Mucosa of stomach (tissue), 1 donor: ENCODE measurements at regions not wholly inside any gene's neighbourhood (a gene's known extent, or its start where the extent isn't known, plus 50 kb on each side); places are given as distances from the start of the nearest gene placed in this dataset.

ENCODE experiments used
- H3K27me3 ChIP-seq: one replicate; pipeline ENCODE4 v1.7.0; 2013; ENCODE audit warnings: mild to moderate bottlenecking, low read length; ENCODE audit not compliant: control insufficient read depth, insufficient read depth
- H3K36me3 ChIP-seq: one replicate; pipeline ENCODE4 v1.7.0; 2013; ENCODE audit warnings: low read length; ENCODE audit not compliant: control insufficient read depth, insufficient read depth
- H3K4me1 ChIP-seq: one replicate; pipeline ENCODE4 v1.7.0; 2013; ENCODE audit warnings: mild to moderate bottlenecking, low read length; ENCODE audit not compliant: control insufficient read depth, insufficient read depth
- H3K4me3 ChIP-seq: one replicate; pipeline ENCODE4 v1.7.0; 2013; ENCODE audit warnings: low read length
- H3K9ac ChIP-seq: one replicate; pipeline ENCODE4 v1.7.0; 2013; ENCODE audit warnings: mild to moderate bottlenecking, low read length, moderate library complexity
- H3K9me3 ChIP-seq: one replicate; pipeline ENCODE4 v1.7.0; 2013; ENCODE audit warnings: mild to moderate bottlenecking, low read length, moderate library complexity; ENCODE audit not compliant: control insufficient read depth
- donor health status: Pancreatic carcinoma.

DNA sequence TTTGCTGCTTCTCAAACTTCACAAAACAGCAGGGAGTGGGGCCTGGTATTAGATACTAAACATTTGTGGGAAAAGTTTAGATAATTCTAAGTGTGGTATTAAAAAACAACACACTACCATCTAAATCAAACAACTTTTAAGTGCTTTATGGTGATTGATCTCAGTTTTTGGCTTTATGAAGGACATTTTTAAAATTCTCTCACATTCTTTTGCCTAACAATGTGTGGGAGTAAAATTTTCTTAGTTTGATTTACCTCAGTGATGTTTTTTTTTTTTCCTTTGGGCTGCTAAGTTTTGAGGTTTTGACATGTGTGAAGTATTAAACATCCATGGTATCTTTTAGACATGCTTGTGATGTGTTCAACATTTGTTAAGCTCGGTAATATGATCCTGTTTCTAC is 116.2 kb downstream of the DISP1 start:
- Histone ChIP-seq H3K4me3 (no peak overlapping the region), H3K9me3 (no peaks in the 10 kb centered on the region), H3K4me1 (peaks cover 13% of the 10 kb centered on the region), H3K36me3 (no peaks in the 10 kb centered on the region), H3K27me3 (no peaks in the 10 kb centered on the region), H3K9ac (no peak overlapping the region)

DNA sequence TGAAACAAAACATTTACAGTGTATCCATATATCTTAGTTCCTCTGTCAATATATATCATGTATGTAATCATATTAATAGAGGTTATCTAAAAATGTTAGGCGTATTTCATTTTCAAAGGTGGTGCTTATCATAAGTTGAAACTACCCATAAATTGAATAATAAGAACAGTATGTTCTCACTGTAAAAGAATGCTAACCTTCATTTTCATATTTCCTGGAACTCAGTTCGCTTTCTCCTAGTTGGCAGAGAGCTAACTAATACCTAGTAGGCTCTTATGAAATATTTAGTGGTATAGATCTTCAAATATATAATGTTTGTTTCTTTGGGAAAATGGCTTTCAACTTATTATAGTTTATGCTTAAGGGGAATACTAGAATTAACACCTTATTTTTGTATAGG is 118.4 kb downstream of the DISP1 start:
- no peaks in the 10 kb centered on the region for H3K9me3 ChIP-seq
- H3K4me1 ChIP-seq: peaks cover 13% of the 10 kb centered on the region
- no peak overlapping the region for H3K9ac ChIP-seq
- no peak overlapping the region for H3K4me3 ChIP-seq
- no peaks in the 10 kb centered on the region for H3K36me3 ChIP-seq
- no peaks in the 10 kb centered on the region for H3K27me3 ChIP-seq

DNA sequence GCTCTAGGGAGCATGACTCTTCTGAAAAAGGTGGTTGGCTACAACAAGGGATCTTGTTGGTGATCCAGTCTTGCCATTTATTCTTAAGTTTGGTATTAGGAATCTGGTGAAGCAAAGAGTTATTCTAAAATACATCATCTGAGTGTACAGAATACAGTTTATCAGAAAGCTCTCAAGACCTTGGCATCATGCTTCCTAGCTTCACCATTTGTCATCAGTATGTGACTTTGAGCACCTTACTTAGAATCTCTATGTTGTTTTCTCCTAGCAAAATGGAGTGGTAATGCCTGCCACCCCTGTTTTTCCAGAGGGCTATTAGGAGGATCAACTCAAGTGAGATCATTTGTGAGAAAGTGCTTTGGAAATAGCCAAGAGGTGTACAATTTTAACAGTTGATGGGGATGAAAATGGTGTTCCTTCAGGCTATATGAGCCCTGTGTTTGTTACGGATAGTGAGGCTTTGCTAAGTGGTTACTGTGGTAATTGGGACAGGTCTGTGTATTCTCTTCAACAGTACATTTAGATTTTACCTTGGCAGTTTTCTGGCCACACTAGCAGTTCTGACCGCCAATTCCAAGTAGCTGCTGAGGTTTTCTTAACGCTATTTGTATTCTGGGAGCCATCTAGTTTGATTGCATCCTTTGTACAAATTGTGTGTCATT is 120.5 kb downstream of the DISP1 start:
- H3K4me1 ChIP-seq: peaks cover 13% of the 10 kb centered on the region
- H3K27me3 ChIP-seq: no peaks in the 10 kb centered on the region
- no peak overlapping the region for H3K4me3 ChIP-seq
- no peaks in the 10 kb centered on the region for H3K36me3 ChIP-seq
- no peak overlapping the region for H3K9ac ChIP-seq
- no peaks in the 10 kb centered on the region for H3K9me3 ChIP-seq

DNA sequence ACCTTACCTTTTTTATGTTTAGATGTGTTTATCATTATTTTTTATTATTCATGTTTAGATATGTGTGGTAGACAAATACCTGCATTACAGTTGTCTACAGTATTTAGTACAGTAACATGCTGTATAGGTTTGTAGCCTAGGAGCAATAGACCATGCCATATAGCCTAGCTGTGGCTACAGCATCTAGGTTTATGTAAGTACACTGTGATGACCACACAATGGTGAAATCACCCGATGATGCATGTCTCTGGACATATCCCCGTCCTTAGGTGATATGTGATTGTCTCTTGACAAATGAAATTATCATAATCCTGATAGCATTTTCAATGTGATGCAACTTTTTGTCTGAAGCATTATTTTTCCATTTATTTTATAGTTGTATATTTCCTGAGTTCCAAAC is 121.2 kb downstream of the DISP1 start:
- Histone ChIP-seq H3K9me3 (no peaks in the 10 kb centered on the region), H3K4me3 (no peak overlapping the region), H3K27me3 (no peaks in the 10 kb centered on the region), H3K36me3 (no peaks in the 10 kb centered on the region), H3K4me1 (peaks cover 13% of the 10 kb centered on the region), H3K9ac (no peak overlapping the region)

GRCh38 chr1:222938986-222939385 is 124.1 kb downstream of the DISP1 start:
- no peaks in the 10 kb centered on the region for H3K27me3 ChIP-seq

DNA sequence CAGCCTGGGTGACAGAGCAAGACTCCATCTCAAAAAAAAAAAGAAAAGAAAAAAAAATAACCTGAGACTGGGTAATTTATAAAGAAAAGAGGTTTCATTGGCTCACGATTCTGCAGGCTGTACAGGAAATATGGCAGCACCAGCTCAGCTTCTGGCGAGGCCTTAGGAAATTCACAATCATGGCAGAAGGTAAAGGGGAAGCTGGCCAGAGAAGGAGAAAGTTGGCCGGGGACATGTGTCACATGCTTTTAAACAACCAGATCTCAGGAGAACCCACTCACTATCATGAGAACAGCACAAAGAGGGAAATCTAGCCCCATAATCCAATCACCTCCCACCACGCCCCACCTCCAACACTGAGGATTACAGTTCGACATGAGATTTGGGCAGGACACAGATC is 125.3 kb downstream of the DISP1 start:
- Histone ChIP-seq H3K27me3 (no peaks in the 10 kb centered on the region), H3K9ac (no peak overlapping the region), H3K36me3 (no peaks in the 10 kb centered on the region), H3K9me3 (no peaks in the 10 kb centered on the region), H3K4me3 (no peak overlapping the region), H3K4me1 (no peaks in the 10 kb centered on the region)

More at GRCh38 chr1:222938986-222939385, 124.1 kb downstream of the DISP1 start:
- no peak overlapping the region for H3K9ac ChIP-seq
- H3K9me3 ChIP-seq: no peaks in the 10 kb centered on the region
- no peaks in the 10 kb centered on the region for H3K36me3 ChIP-seq
- H3K4me1 ChIP-seq: no peaks in the 10 kb centered on the region
- no peak overlapping the region for H3K4me3 ChIP-seq

GRCh38 chr1:222940906-222941305 is 126.1 kb downstream of the DISP1 start:
- Histone ChIP-seq H3K9me3 (no peaks in the 10 kb centered on the region), H3K4me3 (no peak overlapping the region), H3K9ac (no peak overlapping the region), H3K4me1 (no peaks in the 10 kb centered on the region), H3K36me3 (no peaks in the 10 kb centered on the region), H3K27me3 (no peaks in the 10 kb centered on the region)

DNA sequence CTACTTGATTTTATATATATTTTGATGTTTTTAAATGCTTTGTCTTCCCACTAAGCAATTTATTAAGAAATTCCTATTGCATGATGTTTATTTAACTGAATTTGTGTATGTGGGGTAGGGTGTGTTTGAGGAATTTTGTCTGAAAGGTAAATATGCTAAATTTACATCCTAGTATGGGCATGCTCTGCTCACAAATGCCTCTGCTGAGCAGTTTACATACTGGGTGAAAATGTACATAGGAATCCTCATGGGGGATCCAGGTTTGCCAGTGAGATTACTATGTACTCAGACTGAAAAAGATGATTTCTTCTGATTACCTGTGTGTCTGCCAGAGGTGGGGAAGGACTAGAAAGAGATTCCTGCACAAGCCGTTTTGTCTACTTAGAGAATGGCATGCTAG is 126.6 kb downstream of the DISP1 start:
- no peaks in the 10 kb centered on the region for H3K27me3 ChIP-seq
- no peaks in the 10 kb centered on the region for H3K4me1 ChIP-seq
- no peaks in the 10 kb centered on the region for H3K9me3 ChIP-seq
- H3K4me3 ChIP-seq: no peak overlapping the region
- no peaks in the 10 kb centered on the region for H3K36me3 ChIP-seq
- H3K9ac ChIP-seq: no peak overlapping the region

- no peak overlapping the region for H3K4me3 ChIP-seq
- no peaks in the 10 kb centered on the region for H3K4me1 ChIP-seq
- no peak overlapping the region for H3K9ac ChIP-seq
- H3K9me3 ChIP-seq: no peaks in the 10 kb centered on the region
- no peaks in the 10 kb centered on the region for H3K36me3 ChIP-seq
- no peaks in the 10 kb centered on the region for H3K27me3 ChIP-seq
These were observed 131.6 kb downstream of the DISP1 start for GRCh38 chr1:222946436-222946835.

DNA sequence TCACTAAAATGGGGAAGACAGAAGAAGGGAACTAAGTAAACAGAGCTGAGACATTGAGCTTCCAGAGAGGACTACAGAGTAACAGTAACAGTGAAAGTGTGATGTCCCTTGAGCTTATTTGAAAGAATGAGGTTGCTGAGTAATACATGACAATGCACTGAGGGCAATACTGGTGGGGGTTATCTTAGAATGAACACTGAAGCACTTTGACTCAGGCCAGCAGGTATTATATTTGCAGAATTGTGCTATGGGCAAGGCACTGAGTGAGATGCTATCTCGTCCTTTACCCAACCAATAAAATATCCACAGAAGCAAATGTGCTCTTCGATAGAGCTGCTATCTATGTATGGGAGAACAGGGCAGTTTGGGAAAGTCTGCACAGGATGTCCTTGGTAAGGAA is 133.2 kb downstream of the DISP1 start:
- H3K27me3 ChIP-seq: no peaks in the 10 kb centered on the region
- H3K9ac ChIP-seq: no peak overlapping the region
- no peaks in the 10 kb centered on the region for H3K4me1 ChIP-seq
- no peaks in the 10 kb centered on the region for H3K36me3 ChIP-seq
- no peaks in the 10 kb centered on the region for H3K9me3 ChIP-seq
- no peak overlapping the region for H3K4me3 ChIP-seq

- H3K9ac ChIP-seq: no peak overlapping the region
- H3K4me1 ChIP-seq: no peaks in the 10 kb centered on the region
- no peaks in the 10 kb centered on the region for H3K9me3 ChIP-seq
- H3K36me3 ChIP-seq: no peaks in the 10 kb centered on the region
- no peak overlapping the region for H3K4me3 ChIP-seq
- H3K27me3 ChIP-seq: no peaks in the 10 kb centered on the region
These were observed 136.1 kb downstream of the DISP1 start for GRCh38 chr1:222950892-222951291.

- Histone ChIP-seq H3K9ac (no peak overlapping the region), H3K4me3 (no peak overlapping the region), H3K4me1 (no peaks in the 10 kb centered on the region), H3K36me3 (no peaks in the 10 kb centered on the region), H3K27me3 (no peaks in the 10 kb centered on the region), H3K9me3 (no peaks in the 10 kb centered on the region)
These were observed 138.7 kb downstream of the DISP1 start for GRCh38 chr1:222953585-222953984.

DNA sequence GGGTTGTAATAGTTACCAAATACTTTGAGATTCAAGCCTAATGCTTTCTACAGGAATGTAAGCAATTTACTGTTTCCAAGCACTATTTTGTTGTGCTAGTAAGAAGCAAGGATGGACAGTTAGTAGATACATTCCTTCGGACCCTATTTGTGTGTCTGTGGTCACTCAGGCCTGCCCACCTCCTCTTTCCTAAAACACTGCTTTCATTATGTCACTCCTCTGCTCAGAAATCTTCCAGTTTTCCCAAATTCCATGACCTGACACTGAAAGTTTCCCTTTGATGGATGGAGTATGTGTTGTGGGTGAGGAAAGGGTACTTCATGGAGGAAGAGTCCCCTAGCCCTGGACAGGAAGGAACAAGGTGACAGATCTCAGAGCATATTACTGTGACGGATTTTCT is 141.1 kb downstream of the DISP1 start:
- Histone ChIP-seq H3K9ac (no peak overlapping the region), H3K36me3 (no peaks in the 10 kb centered on the region), H3K27me3 (no peaks in the 10 kb centered on the region), H3K4me1 (no peaks in the 10 kb centered on the region), H3K4me3 (no peak overlapping the region), H3K9me3 (no peaks in the 10 kb centered on the region)
